Endothelial cell of umbilical vein (primary cell): ENCODE measurements at regions not wholly inside any gene's neighbourhood (a gene's known extent, or its start where the extent isn't known, plus 50 kb on each side); places are given as distances from the start of the nearest gene placed in this dataset.

Experiments used
- CTCF ChIP-seq, 2 donors: IDR thresholded peaks; 1 replicate in 1 of 2; 2 replicates in 1 of 2; pipeline ENCODE4 v1.5.1; 2011; ENCODE audit warnings: low read length in 2 of 2, mild to moderate bottlenecking in 2 of 2, moderate library complexity in 2 of 2, control low read depth in 1 of 2, inconsistent platforms in 1 of 2, low read depth in 1 of 2; ENCODE audit not compliant: insufficient read depth in 1 of 2; ENCODE audit errors: extremely low read depth in 1 of 2
- GATA2 ChIP-seq: IDR thresholded peaks from 2 replicates; pipeline ENCODE4 v1.7.0; 2011; ENCODE audit warnings: low read depth, mild to moderate bottlenecking, moderate library complexity, mixed read lengths, low read length; ENCODE audit not compliant: insufficient read length, insufficient read depth
- POLR2AphosphoS5 ChIP-seq: IDR thresholded peaks from 2 replicates; pipeline ENCODE4 v1.6.1; 2012; ENCODE audit warnings: low read depth, mild to moderate bottlenecking, control low read depth, low read length, moderate library complexity; ENCODE audit not compliant: insufficient read depth

DNA sequence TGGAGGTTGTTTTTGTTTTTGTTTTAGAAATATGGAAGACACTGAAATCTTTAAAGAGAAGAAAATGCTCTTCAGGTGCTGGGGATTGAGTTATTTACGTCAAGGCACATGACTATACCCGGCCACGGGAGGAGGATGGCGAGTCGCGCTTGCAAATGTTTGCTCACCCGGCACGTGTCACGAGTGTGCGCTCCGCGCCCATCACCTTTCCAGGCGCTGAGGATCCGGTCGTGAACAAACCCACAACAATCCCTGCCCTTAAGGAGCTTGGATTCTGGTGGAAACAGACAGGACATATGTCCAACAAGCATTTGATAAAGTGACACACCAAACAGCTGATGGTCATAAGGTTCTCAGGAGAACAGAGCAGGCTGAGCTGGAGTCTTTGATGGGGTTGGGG, 715.5 kb downstream of the BRD1 start:
- no peak for TF ChIP-seq CTCF (IDR thresholded peaks at IDR 0.05; ENCODE audit: extremely low read depth in 1 of 2, insufficient read depth in 1 of 2, low read depth in 1 of 2, low read length in 2 of 2)
- TF ChIP-seq POLR2AphosphoS5: no peak
- TF ChIP-seq GATA2: no peak
